SIG-M5 treated with dmso at 0.1 percent for 504 hours (cell line): ENCODE measurements at regions not wholly inside any gene's neighbourhood (a gene's known extent, or its start where the extent isn't known, plus 50 kb on each side); places are given as distances from the start of the nearest gene placed in this dataset.

Experiments
- DNase-seq: peaks from one replicate; lab custom pipeline; 2025; ENCODE audit not compliant: unreplicated experiment; lab: John Stamatoyannopoulos, UW

DNA sequence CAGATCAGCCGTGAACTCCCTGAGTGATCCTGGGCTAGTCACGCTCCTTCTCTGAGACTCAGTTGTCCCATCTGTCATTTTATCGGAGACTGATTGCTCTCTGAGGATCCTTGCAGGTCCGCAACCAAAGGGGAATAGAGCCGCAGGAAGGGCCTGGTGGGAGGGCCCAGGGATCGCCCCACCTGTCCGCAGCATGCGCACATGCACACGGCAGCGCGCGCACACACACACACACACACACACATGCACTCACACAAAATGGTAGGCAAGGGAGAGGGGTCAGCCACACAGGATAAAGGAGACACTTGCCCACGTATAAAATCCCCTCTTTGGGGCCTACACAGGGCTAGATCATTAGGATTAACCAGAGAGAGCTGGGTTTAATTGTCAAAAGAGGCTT lies 95.6 kb upstream of the FOXP4 start:
- DNase-seq, result no peak

DNA sequence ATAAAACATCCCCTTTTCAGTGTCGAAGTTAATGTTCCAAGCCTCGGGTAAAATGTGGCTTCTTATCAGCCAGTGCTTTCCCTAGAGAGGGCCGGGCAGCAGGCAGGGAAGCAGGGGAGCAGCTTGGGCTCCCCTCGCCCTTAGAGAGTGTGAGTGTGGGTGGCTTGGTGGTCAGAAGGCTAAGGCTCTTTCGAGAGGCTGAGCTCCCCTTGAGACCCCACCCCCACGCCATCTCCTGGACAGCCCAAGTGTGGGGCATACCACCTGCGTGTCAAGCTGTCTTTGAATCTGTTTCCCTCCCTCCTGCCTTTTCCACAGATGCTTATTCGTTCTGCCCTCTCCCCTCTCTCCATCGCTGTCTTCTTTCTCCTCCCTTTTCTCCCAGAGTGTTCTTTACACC lies 95.1 kb upstream of the FOXP4 start:
- no peak for DNase-seq

DNA sequence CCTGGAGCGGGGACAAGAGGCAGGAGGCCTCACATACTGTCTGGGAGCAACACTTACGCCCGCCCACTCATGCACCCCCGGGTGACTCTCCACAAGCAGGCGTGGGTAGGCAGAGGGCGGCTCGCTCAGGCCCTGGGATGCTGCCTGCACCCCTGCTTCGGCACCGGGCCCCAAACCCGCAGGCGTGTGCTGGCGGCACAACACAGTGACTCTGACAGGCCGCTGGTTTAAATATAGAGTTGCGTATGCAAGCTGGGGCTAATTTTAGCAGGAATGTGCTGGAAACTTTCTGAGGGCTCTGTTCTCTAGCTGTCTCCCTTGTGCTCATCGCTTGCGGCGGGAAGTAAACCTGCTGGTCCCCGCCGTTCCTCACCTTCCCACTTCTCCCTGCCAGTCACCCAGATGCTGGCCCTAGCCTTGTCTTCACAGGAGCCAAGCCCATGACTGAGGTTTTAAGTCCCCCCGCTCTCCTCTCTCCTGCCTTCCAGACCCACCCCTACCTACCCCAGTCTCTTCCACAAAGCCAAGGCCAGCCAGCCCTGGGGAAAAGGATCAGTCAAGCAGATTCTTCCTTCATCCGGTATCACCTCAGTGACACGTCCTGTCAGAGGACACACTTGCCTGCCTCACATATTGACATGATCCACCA lies 94.5 kb upstream of the FOXP4 start:
- no peak for DNase-seq

DNA sequence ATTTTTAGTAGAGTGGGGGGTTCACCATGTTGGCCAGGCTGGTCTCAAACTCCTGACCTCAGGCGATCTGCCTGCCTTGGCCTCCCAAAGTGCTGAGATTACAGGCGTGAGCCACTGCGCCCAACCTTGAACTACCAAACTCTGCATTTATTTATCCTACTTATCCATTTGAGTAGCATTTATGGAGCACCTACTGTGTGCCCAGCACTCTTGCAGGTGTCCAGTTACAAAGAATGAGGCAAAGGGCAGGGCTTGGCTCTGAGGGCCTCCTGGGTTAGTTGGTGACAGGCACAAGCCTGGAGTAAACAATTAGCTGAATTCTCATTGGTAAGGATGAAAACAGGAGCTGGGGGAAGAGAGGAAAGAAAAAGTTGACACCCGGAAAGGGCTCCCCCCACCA lies 93.4 kb upstream of the FOXP4 start:
- no peak for DNase-seq

DNA sequence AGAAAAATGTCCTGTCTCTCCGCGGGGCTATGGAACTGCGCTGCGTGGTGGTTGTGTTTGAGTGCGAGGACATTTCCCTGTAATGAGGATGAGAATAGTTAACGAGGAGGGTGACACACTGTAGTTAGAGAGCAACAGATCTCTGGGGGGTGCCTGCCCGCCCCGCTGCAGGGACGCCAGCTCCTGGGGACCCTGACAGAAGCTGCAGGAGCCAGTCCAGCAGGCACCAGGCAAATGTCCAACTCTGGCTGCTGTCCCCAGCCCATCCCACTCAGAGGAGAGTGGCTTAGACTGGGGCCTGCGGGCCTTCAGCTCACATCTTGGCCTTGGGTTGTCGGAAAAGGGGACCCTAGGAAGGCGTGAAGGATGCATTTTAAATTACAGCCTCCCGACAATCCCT lies 92.9 kb upstream of the FOXP4 start:
- DNase-seq, result no peak

DNA sequence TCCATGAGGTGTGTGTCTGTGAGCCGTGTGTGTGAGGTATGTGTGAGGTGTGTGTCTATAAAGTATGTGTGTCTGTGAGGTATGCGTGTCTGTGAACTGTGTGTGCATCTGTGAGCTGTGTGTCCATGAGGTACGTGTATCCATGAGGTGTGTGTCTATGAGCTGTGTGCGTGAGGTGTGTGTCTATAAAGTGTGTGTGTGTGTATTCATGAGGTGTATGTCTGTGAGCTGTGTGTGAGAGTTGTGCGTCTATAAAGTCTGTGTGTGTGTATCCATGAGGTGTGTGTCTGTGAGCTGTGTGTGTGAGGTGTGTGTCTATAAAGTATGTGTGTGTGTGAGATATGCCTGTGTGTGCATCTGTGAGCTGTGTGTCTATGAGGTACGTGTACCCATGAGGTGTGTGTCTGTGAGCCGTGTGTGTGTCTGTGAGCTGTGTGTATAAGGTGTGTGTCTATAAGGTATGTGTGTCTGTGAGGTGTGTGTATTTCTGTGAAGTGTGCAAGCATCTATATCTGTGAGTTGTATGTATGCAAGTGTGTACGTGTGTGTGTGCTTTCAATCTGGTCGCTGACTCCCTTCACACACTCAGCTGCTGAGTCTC lies 91.9 kb upstream of the FOXP4 start:
- no peak for DNase-seq

DNA sequence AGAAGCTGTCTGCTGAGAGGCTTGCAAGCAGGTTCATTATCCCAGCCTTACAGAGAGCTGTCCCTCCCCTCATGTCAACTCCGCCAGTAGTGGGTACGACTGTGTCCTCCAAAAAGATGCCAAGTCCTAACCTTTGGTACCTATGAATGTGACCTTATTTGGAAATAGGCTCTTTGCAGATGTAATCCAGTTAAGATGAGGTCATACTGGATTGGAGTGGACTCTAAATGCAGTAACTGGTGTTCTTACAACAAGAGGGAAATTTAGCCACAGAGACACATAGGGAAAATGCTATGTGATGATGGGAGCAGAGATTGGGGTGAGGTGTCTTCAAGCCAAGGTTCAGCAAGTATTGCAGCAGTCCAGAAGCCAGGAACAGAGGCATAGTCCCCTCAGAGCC lies 90.8 kb upstream of the FOXP4 start:
- DNase-seq, result no peak

DNA sequence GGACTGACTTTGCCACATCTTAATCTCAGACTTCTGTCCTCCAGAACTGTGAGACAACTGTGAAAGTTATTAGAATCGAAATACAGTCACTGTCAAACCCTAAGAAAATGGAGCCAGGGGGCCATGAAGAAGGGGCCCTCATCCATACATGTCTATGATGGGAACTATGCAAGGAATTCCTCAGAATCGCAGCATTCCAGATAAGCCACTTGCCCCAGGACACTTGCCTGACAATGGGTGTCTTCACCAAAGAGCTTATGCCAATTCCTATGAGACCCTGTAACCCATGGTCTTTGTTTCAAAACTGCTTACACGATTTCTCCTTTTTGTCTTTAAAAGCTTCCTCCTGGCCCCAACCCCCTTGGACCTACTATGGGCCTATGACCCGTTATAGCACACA lies 90.4 kb upstream of the FOXP4 start:
- no peak for DNase-seq

DNA sequence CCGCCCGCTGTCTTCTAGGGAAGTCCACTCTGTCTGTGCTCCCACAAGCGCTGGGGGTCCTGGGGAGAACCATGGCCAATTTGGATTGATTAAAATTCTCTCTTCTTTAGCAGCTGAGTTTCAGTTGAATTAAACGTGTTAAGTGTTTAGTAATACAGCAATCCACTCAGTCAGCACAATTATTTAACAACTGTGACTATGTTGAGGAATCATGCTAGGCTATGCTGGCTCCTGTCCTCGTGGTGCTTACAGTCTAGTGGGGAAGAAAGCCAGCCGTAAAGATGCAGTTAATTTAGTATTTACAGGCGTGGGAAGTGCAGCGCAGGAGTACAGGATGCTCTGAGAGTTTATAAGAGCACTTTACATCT lies 88.9 kb upstream of the FOXP4 start:
- DNase-seq, result no peak

DNA sequence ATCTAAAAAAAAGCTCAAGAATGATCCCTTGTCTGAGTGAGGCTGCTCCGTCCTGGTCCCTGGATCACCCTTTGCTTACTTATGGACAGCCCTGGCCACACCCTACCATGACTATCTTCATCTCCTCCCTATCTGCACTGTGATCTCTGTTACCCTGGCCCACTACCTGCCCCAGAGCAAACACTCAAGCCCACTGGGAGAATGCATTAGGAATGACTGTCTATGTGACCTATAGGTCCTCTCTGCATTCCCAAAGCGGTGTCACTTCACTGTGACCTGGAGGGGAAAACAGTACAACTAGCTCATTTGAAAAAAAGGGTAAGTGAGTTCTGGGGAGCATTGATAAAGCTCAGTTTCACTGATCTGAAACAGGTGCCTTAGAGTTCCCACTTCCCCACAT lies 86.4 kb upstream of the FOXP4 start:
- DNase-seq, result no peak

DNA sequence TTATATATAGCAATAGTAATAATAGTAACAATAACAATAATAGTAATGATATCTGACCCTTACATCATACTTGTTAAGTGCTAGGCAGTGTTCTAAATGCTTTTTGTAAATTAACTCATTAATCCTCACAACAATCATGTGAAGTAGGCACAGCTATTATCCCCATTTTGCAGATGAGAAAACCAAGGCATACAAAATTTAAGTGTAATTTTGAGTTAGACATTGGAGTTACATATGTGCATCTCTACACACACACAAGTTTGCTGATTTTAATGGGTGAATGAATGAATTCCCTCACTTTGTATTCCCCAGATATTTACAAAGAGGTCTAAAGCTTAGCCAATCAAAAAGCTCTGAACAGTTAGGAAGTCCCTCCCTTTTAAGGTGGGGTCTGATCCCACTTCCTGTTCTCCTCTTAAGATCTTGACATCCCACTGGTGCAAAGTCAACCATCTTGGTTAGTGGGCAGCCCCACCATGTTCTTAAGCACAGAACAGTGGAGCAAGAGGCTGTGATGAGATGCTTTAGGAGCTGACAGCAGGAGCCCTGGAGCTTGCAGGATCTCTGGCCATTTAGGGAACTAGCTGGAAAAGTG lies 85.3 kb upstream of the FOXP4 start:
- DNase-seq, result no peak

DNA sequence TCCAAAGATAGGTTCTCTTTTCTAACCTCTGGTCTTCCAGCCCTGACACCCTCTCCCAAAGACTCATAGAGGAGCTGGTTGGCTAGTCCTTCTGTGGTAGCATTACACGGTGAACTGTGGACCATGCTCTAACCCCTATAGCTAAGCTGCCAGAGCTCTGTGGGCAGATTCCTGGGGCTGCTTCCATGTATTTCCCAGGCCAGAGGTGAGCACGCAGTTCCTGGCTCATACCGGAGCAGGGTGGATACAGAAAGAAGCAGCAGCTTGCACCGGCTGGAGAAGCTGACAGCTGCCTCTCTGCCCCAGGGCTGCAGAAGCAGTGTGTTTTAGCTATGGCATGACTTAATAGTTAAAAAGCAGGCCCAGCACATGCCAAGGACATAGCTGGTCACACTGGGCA lies 84.1 kb upstream of the FOXP4 start:
- no peak for DNase-seq

DNA sequence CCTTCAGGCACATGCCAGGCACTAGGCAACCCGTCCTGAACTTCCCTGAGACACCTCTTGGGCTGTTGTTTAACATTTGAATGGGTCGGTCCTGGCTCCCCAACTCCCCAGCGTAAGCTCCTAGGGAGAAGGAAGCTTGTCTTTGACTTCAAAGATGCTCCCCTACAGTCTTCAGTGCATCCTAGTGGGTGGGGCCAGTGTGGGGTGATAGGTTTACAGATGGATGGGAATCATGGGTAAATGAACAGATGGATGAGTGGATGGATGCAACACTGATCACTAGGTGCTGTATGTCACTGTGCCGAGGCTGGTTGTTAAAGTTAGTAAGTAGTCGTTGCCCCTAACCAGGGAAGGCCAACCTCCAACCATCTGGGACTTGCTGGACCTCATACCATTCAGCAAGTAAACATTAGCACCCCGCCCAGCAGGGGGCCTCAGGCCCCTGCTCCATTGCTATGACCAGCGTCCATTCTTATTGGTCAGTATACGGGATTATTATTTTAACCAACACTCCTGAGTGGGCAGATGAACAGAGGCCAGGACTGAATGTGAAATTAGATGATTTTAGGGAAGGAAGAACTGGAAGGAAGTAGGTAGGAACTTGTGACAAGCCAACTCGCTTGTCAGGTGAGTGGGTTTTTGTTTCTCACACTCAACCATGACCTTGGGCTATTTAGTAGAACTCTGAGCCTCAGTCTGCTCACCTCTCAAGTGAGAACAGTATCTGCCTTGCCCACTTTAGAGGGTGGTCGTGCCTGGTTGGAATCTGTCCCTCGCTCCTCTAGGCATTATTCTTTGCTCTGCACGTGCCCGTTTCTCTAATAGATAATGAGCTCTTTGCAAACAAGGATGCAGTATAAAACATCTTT lies 82.9 kb upstream of the FOXP4 start:
- DNase-seq, result peak; percentile 14

DNA sequence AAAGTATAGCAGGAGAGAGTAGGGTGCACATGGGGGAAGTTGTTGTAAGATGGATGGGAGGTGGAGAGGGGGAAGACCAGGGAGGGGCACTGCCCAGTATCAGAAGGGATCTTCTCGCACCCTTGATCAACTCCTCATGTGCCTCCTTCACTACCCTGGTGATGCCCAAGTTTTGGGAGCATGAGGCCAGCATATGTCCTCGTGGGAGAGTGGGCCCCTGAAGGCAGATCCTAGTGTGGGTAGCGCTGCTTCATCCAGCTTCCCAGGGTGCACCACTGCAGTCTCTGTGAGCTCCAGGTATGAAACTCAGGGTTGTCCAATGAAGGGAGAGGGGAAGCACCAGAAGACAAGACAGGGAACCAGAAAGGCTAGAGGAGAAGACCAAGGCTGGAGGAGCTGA lies 82.2 kb upstream of the FOXP4 start:
- no peak for DNase-seq

DNA sequence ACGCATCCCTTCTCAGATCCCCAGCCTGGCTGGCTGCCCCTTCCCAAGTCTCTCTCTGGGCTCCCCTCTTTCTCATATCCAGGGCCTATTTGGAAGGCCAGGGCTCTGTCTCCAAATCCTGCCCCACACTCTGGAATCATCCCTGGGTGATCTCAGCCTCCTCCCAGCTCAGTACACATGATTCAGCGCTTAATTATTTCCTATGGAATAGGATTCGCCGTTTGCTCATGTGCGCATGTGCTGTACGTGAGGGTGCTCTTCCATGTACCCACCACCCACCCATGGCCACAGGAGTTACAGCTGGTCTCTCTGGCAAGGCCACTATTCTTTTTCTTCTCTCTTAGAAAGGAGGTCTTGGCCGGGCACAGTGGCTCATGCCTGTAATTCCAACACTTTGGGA lies 81.7 kb upstream of the FOXP4 start:
- no peak for DNase-seq

DNA sequence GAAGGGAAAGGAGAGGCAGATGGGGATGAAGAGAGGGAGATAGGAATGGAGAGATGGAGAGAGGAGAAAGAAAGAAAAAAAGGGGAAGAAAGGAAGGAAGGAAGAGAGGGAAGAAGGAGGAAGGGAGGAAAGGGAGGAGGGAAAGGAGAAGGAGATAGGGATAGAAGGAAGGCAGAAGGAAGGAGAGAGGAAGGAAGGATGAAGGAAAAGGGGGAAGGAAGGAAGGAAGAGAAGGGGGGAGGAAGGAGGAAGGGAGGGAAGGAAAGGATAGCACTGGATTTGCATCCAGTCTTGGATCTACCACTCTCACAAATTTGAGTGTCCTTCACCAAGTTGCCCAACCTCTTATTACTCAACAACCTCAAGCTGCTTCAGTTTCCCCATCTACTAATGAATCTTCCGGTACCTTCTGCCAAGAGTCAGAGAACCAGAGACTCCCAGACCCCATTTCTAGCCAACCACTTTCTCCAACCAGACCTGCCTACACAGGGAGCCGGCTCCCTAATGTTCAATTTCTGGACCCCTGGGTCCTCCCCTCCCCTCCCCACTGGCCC lies 79.7 kb upstream of the FOXP4 start:
- peak; percentile 78 for DNase-seq

DNA sequence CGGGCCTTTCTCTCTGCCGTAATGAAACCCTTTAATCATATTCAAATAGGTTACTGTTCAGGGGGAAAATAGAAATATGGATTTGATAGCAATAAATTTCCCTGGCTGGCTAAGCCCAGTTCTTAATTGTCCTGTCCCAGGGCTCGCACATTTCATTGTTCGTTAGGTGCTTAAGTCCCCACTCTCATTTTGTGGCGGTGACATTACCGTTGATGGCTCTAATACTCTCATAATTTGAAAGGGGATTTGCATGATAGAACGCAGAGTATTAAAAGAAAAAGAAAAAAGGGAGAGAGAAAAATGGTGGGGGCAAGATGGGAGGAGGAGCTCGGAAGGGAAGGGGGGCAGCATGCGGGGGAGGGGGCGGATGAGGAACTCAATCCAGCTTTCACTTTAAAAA lies 79.1 kb upstream of the FOXP4 start:
- DNase-seq, result no peak

DNA sequence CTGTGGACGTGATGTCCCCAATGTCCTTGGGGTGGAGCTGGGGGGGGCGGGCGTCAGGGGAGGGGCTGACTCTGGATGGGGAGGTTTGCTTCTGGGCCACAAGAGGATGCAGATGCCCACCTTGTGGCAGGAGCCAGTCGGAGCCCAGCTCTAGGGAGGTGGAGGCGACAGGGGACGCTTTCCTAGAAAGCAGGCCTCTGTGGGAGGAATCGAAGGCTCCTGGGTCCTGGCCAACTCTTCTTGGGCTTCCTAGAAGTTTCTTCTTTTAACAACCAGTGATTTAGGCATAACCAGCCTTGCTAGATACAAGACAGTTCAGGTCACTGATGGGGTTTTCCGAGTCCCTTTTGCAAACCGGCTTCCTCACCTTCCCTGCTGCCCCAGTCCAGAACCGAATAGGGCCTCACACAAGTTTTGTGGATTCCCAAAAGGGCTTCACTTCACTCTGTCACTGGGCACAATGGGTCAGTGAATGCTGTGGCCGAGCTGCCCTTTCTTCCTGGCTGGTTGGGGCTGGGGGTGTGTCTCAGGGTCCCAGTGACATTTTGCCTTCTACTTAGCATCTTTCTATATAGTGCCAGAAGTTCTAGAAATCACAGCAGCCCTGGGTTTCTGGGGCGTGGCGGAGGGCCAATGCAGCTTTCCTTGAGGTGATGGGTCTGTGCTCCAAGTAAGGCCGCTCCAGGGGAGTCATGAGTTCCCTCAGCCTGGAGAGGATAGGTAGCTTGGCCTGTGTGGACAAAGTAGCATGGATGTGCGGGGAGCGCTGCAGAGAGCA lies 78.4 kb upstream of the FOXP4 start:
- DNase-seq, result no peak

DNA sequence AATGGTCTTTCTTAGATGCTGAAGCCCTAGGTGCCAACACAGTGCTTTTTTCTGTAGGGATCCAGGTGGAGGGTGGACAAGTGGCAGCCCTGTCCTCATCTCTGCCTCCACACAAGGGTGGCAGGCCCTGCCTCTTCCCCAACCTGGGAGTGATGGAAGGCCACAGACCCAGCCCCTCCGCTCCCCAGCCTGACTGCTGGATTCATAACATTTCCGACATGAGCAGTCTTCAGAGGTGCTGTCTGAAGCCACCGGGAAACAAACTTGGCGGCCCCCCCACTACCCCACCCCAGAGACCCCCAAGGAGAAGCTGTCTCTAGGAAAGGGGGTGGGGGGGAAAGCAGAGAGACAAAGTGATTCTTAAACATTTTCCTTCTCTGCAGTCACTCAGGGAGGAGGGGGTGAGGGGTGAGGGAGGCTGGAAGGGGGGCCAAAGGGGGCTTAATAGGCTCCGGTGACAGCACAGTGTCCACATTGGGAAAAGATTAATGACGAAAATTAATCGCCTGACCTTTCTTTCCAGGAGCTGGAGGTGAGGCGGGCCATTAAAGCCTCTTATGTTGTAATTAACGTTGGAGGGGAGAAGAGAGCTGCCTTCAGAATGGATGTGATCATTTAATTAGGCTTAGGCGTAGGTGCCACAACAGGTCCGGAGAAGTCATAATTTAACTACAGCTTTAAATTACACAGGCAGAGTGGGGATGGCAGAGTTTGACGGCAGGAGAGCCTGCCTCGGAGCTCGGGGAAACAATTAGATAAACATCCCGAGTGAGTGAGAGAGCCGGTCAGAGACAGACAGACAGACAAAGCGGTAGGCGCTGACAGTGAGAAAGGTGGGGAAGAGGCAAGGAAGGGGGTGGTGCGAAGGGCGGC lies 76.8 kb upstream of the FOXP4 start:
- no peak for DNase-seq

DNA sequence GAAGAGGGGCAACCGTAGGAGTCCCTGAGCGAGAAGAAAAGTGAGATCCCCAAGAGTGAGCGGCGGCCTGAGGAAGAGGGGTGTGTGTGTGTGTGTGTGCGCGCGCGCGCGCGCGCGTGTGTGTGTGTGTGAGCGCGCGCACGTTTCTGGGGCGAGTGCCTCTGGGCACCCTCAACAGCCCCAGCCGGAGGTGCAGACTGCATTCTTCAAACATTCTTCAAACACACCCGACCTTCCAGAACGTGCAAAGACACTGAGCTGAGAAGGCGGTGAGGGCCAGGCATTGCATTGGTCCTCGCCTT lies 76.2 kb upstream of the FOXP4 start:
- DNase-seq, result no peak
